Thoracic aorta (tissue), 2 donors: ENCODE measurements at regions not wholly inside any gene's neighbourhood (a gene's known extent, or its start where the extent isn't known, plus 50 kb on each side); places are given as distances from the start of the nearest gene placed in this dataset.

ENCODE experiments used
- ATAC-seq: fragments of 150-250 bp; one replicate; pipeline ENCODE4 v1.8.0; 2017; ENCODE audit warnings: low read depth; ENCODE audit not compliant: insufficient number of reproducible peaks, low FRiP score
- DNase-seq: peaks from one replicate; pipeline ENCODE4 v3.0.0-alpha.2; 2020; ENCODE audit warnings: low spot score
- H3K27ac ChIP-seq, 2 donors: fragments of 200-600 bp; sonication (generic); 1 replicate in 1 of 2; 2 replicates in 1 of 2; pipeline ENCODE4 v1.5.1; 2016; ENCODE audit warnings: mild to moderate bottlenecking in 2 of 2, moderate library complexity in 2 of 2
- H3K27me3 ChIP-seq: fragments of 200-600 bp; sonication (generic); replicated peaks from 2 replicates; pipeline ENCODE4 v1.6.0; 2016; ENCODE audit warnings: mild to moderate bottlenecking; ENCODE audit not compliant: insufficient read depth
- H3K36me3 ChIP-seq: fragments of 200-600 bp; sonication (generic); one replicate; pipeline ENCODE4 v1.5.1; 2016
- H3K4me1 ChIP-seq, 2 donors: fragments of 200-600 bp; sonication (generic); 1 replicate in 1 of 2; 2 replicates in 1 of 2; pipeline versions ENCODE4 v1.5.1 to v1.6.0; 2016; ENCODE audit warnings: low read depth in 2 of 2, mild to moderate bottlenecking in 1 of 2; ENCODE audit not compliant: control insufficient read depth in 1 of 2
- H3K4me3 ChIP-seq: fragments of 200-600 bp; sonication (generic); 2 replicates; pipeline ENCODE4 v1.5.1; 2016; ENCODE audit warnings: mild to moderate bottlenecking
- H3K9me3 ChIP-seq: fragments of 200-600 bp; sonication (generic); 2 replicates; pipeline ENCODE4 v1.5.1; 2016
- CTCF ChIP-seq: fragments of 200-600 bp; sonication (generic); IDR thresholded peaks from one replicate; pipeline ENCODE4 v1.5.1; 2019; ENCODE audit warnings: antibody characterized with exemption

GRCh38 chr2:67674668-67675067, 277.5 kb downstream of the ETAA1 start:
- DNase-seq (no peak), ATAC-seq (no peak)
- no peak for TF ChIP-seq CTCF
- Histone ChIP-seq H3K36me3 (no peaks in the 10 kb centered on the region), H3K27me3 (no peaks in the 10 kb centered on the region), H3K4me1 (no peaks in the 10 kb centered on the region), H3K9me3 (no peaks in the 10 kb centered on the region), H3K27ac (no peak overlapping the region), H3K4me3 (no peak overlapping the region)

- Histone ChIP-seq H3K4me3 (no peak overlapping the region), H3K9me3 (no peaks in the 10 kb centered on the region), H3K27ac (no peak overlapping the region), H3K27me3 (no peaks in the 10 kb centered on the region), H3K36me3 (no peaks in the 10 kb centered on the region), H3K4me1 (peaks cover 3 to 4% of the 10 kb centered on the region in 2 donors)
- no peak for TF ChIP-seq CTCF
- ATAC-seq (no peak), DNase-seq (no peak)
Measured at GRCh38 chr2:67684991-67685390, 287.9 kb downstream of the ETAA1 start.

- H3K27me3 ChIP-seq = no peaks in the 10 kb centered on the region
- no peak for TF ChIP-seq CTCF
- H3K9me3 ChIP-seq = no peaks in the 10 kb centered on the region
- ATAC-seq = no peak
- H3K4me1 ChIP-seq = peaks cover 3 to 4% of the 10 kb centered on the region in 2 donors
- no peak overlapping the region for H3K27ac ChIP-seq
- DNase-seq = no peak
- no peaks in the 10 kb centered on the region for H3K36me3 ChIP-seq
- no peak overlapping the region for H3K4me3 ChIP-seq
Measured at GRCh38 chr2:67686254-67686653, 289.1 kb downstream of the ETAA1 start.

- Histone ChIP-seq H3K4me1 (peaks cover 3 to 4% of the 10 kb centered on the region in 2 donors), H3K27me3 (no peaks in the 10 kb centered on the region), H3K36me3 (no peaks in the 10 kb centered on the region), H3K9me3 (no peaks in the 10 kb centered on the region), H3K4me3 (no peak overlapping the region), H3K27ac (no peak overlapping the region)
- ATAC-seq = no peak
- DNase-seq = no peak
- TF ChIP-seq CTCF = no peak
Measured at GRCh38 chr2:67689186-67689585, 292.1 kb downstream of the ETAA1 start.

- Histone ChIP-seq H3K9me3 (no peaks in the 10 kb centered on the region), H3K27ac (no peak overlapping the region), H3K27me3 (no peaks in the 10 kb centered on the region), H3K36me3 (no peaks in the 10 kb centered on the region), H3K4me3 (no peak overlapping the region), H3K4me1 (peaks cover 3 to 4% of the 10 kb centered on the region in 2 donors)
- DNase-seq = no peak
- TF ChIP-seq CTCF = no peak
- ATAC-seq = no peak
Measured at GRCh38 chr2:67689651-67690050, 292.5 kb downstream of the ETAA1 start.
